ENCODE measurements at regions not wholly inside any gene's neighbourhood (a gene's known extent, or its start where the extent isn't known, plus 50 kb on each side); places are given as distances from the start of the nearest gene placed in this dataset.

GRCh38 chr20:39152126-39152525, 190.0 kb downstream of the DHX35 start:
- TF ChIP-seq, protein P1, sequence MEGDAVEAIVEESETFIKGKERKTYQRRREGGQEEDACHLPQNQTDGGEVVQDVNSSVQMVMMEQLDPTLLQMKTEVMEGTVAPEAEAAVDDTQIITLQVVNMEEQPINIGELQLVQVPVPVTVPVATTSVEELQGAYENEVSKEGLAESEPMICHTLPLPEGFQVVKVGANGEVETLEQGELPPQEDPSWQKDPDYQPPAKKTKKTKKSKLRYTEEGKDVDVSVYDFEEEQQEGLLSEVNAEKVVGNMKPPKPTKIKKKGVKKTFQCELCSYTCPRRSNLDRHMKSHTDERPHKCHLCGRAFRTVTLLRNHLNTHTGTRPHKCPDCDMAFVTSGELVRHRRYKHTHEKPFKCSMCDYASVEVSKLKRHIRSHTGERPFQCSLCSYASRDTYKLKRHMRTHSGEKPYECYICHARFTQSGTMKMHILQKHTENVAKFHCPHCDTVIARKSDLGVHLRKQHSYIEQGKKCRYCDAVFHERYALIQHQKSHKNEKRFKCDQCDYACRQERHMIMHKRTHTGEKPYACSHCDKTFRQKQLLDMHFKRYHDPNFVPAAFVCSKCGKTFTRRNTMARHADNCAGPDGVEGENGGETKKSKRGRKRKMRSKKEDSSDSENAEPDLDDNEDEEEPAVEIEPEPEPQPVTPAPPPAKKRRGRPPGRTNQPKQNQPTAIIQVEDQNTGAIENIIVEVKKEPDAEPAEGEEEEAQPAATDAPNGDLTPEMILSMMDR (conservative IDR thresholded peaks at IDR 0.05; ENCODE audit: low read depth, low read length) = no peak
- TF ChIP-seq EZH2 (IDR thresholded peaks at IDR 0.05; ENCODE audit: low read length, unreplicated experiment) (no peak), EZH2phosphoT487 (IDR thresholded peaks at IDR 0.05; ENCODE audit: borderline replicate concordance, low read length) (no peak)
